Motor neuron (in vitro differentiated cells): ENCODE measurements at regions not wholly inside any gene's neighbourhood (a gene's known extent, or its start where the extent isn't known, plus 50 kb on each side); places are given as distances from the start of the nearest gene placed in this dataset.

Experiments
- ATAC-seq, 8 experiments: fragments of 200-7000 bp; cut with Tn5 transposase; replicated peaks in 6 of 8; 2 replicates each; pipeline ENCODE4 v1.8.0; 2021; ENCODE audit warnings: mild to moderate bottlenecking in 8 of 8, moderate library complexity in 8 of 8
- H3K27ac ChIP-seq, 2 donors: fragments of 250-450 bp; sonication (Bioruptor Pico); 2 replicates each; pipeline ENCODE4 v1.9.0; 2021; ENCODE audit warnings: antibody characterized with exemption in 2 of 2, mild to moderate bottlenecking in 2 of 2, moderate library complexity in 1 of 2
- H3K4me1 ChIP-seq, 2 donors: fragments of 250-450 bp; sonication (Bioruptor Pico); replicated peaks in 1 of 2; 2 replicates each; pipeline ENCODE4 v1.6.1; 2021; ENCODE audit warnings: antibody characterized with exemption in 2 of 2, mild to moderate bottlenecking in 2 of 2, moderate library complexity in 1 of 2
- H3K4me3 ChIP-seq, 5 donors: fragments of 250-450 bp; sonication (Bioruptor Pico); 2 replicates each; pipeline ENCODE4 v1.9.0; 2021; ENCODE audit warnings: antibody characterized with exemption in 5 of 5, mild to moderate bottlenecking in 5 of 5, moderate library complexity in 4 of 5
- WGBS, 10 experiments: fragments of 450-650 bp; shearing (Covaris generic); methylation state at CpG; one replicate each; pipeline ENCODE4 v1.0.0; 2022; 5-methylcytosine and 5-hydroxymethylcytosine counted together
- in situ Hi-C, 9 experiments: fragments of 400-800 bp; cut with MboI; loops; one replicate each; pipeline ENCODE4 v1.15.0; 2021; ENCODE audit warnings: low sequenced_read_pairs in 9 of 9, low pct_unique_long_range_greater_than_20kb in 2 of 9; ENCODE audit not compliant: unreplicated experiment in 9 of 9

GRCh38 chr4:175373031-175373430, 439.0 kb downstream of the GPM6A start:
- in situ Hi-C loops, result no loop called here
- no peak for ATAC-seq
- Histone ChIP-seq H3K27ac (no peak overlapping the region), H3K4me1 (no peaks in the 10 kb centered on the region), H3K4me3 (no peak overlapping the region)

GRCh38 chr4:175374459-175374858, 437.6 kb downstream of the GPM6A start:
- in situ Hi-C loops, result no loop called here
- Histone ChIP-seq H3K27ac (no peak overlapping the region), H3K4me1 (no peaks in the 10 kb centered on the region), H3K4me3 (no peak overlapping the region)
- 0 to 100% (median 80%) methylated on average over 1 to 3 of the region's 3 CpGs; no CpG with 5 or more reads in 1 of the 10 experiments for WGBS, 10 experiments
- peak in 2 of 8 experiments; percentile 55 to 58 for ATAC-seq

GRCh38 chr4:175376287-175376977, 435.6 kb downstream of the GPM6A start:
- Histone ChIP-seq H3K4me1 (no peaks in the 10 kb centered on the region), H3K27ac (no peak overlapping the region), H3K4me3 (no peak overlapping the region)
- ATAC-seq, result peak in 1 of 8 experiments; percentile 57
- 33 to 94% (median 82%) methylated on average over 1 to 8 of the region's 8 CpGs; no CpG with 5 or more reads in 1 of the 10 experiments for WGBS, 10 experiments
- in situ Hi-C loops, result no loop called here

- no peak for ATAC-seq
- H3K4me3 ChIP-seq, result no peak overlapping the region
- WGBS, 10 experiments, result 25 to 100% (median 78%) methylated on average over 1 to 2 of the region's 2 CpGs; no CpG with 5 or more reads in 2 of the 10 experiments
- no peak overlapping the region for H3K27ac ChIP-seq
- no peaks in the 10 kb centered on the region for H3K4me1 ChIP-seq
- in situ Hi-C loops, result no loop called here
Observed at GRCh38 chr4:175377203-175377602, 434.9 kb downstream of the GPM6A start.

- Histone ChIP-seq H3K4me3 (no peak overlapping the region), H3K27ac (no peak overlapping the region), H3K4me1 (no peaks in the 10 kb centered on the region)
- 0 to 100% (median 75%) methylated on average over 1 to 4 of the region's 4 CpGs; no CpG with 5 or more reads in 2 of the 10 experiments for WGBS, 10 experiments
- in situ Hi-C loops, result no loop called here
- no peak for ATAC-seq
Observed at GRCh38 chr4:175378372-175378771, 433.7 kb downstream of the GPM6A start.

GRCh38 chr4:175380841-175381240, 431.2 kb downstream of the GPM6A start:
- no peak for ATAC-seq
- in situ Hi-C loops, result no loop called here
- 70 to 100% (median 93%) methylated on average over 1 to 5 of the region's 6 CpGs; no CpG with 5 or more reads in 3 of the 10 experiments for WGBS, 10 experiments
- Histone ChIP-seq H3K27ac (no peak overlapping the region), H3K4me1 (no peaks in the 10 kb centered on the region), H3K4me3 (no peak overlapping the region)

GRCh38 chr4:175385797-175386196, 426.3 kb downstream of the GPM6A start:
- 36 to 88% (median 60%) methylated on average over 1 of the region's 1 CpG; no CpG with 5 or more reads in 6 of the 10 experiments for WGBS, 10 experiments
- in situ Hi-C loops, result no loop called here
- ATAC-seq, result no peak
- Histone ChIP-seq H3K4me1 (no peaks in the 10 kb centered on the region), H3K27ac (no peak overlapping the region), H3K4me3 (no peak overlapping the region)

GRCh38 chr4:175386776-175387507, 425.1 kb downstream of the GPM6A start:
- Histone ChIP-seq H3K4me3 (no peak overlapping the region), H3K4me1 (no peaks in the 10 kb centered on the region), H3K27ac (no peak overlapping the region)
- in situ Hi-C loops, result no loop called here
- 33 to 100% (median 92%) methylated on average over 1 to 7 of the region's 9 CpGs; no CpG with 5 or more reads in 3 of the 10 experiments for WGBS, 10 experiments
- no peak for ATAC-seq

- Histone ChIP-seq H3K27ac (no peak overlapping the region), H3K4me3 (no peak overlapping the region), H3K4me1 (no peaks in the 10 kb centered on the region)
- in situ Hi-C loops, result no loop called here
- ATAC-seq, result no peak
Observed at GRCh38 chr4:175394208-175394607, 417.9 kb downstream of the GPM6A start.

- Histone ChIP-seq H3K4me1 (peaks cover 0 to 3% of the 10 kb centered on the region in 2 donors), H3K27ac (no peak overlapping the region), H3K4me3 (no peak overlapping the region)
- in situ Hi-C loops, result no loop called here
- ATAC-seq, result no peak
- 20 to 100% (median 77%) methylated on average over 1 to 2 of the region's 2 CpGs; no CpG with 5 or more reads in 2 of the 10 experiments for WGBS, 10 experiments
Observed at GRCh38 chr4:175405961-175406360, 406.1 kb downstream of the GPM6A start.

GRCh38 chr4:175407926-175408325, 404.1 kb downstream of the GPM6A start:
- in situ Hi-C loops, result no loop called here
- 0 to 100% (median 75%) methylated on average over 1 to 2 of the region's 2 CpGs; no CpG with 5 or more reads in 1 of the 10 experiments for WGBS, 10 experiments
- ATAC-seq, result peak in 3 of 8 experiments; percentile 16 to 77 (median 33)
- H3K4me3 ChIP-seq, result no peak overlapping the region
- peaks cover 0 to 3% of the 10 kb centered on the region in 2 donors for H3K4me1 ChIP-seq
- no peak overlapping the region for H3K27ac ChIP-seq

- Histone ChIP-seq H3K27ac (no peak overlapping the region), H3K4me1 (no peaks in the 10 kb centered on the region), H3K4me3 (no peak overlapping the region)
- in situ Hi-C loops, result no loop called here
- no peak for ATAC-seq
Observed at GRCh38 chr4:175411251-175411650, 400.8 kb downstream of the GPM6A start.

GRCh38 chr4:175412161-175412560, 399.9 kb downstream of the GPM6A start:
- WGBS, 10 experiments, result 0 to 100% (median 44%) methylated on average over 1 to 3 of the region's 3 CpGs; no CpG with 5 or more reads in 1 of the 10 experiments
- Histone ChIP-seq H3K4me3 (no peak overlapping the region), H3K4me1 (no peaks in the 10 kb centered on the region), H3K27ac (no peak overlapping the region)
- ATAC-seq, result peak in 1 of 8 experiments; percentile 26
- in situ Hi-C loops, result no loop called here
